HepG2 (cell line): ENCODE measurements at regions not wholly inside any gene's neighbourhood (a gene's known extent, or its start where the extent isn't known, plus 50 kb on each side); places are given as distances from the start of the nearest gene placed in this dataset.

Source experiments
- ATAC-seq: fragments of 200-7000 bp; cut with Tn5 transposase; 3 replicates; pipeline ENCODE4 v1.9.1; 2020; ENCODE audit warnings: mild to moderate bottlenecking, moderate library complexity
- BruUV-seq: library from RNA; stranded (reverse); fragments of 400-500 nt; replicated peaks from 2 replicates; lab custom pipeline; 2021; lab: Mats Ljungman, UMichigan
- CTCF ChIA-PET: fragments of 300-600 bp; formaldehyde crosslinking; extraction: SDS; loops from one replicate; lab custom pipeline; 2021; ENCODE audit warnings: low total read pairs, inconsistent platforms, low intra/inter-chr PET ratio; lab: Yijun Ruan, JAX
- POLR2A ChIA-PET: fragments of 350-600 bp; sonication (Branson Sonifier 250); formaldehyde crosslinking; loops from one replicate; lab custom pipeline; 2020; ENCODE audit warnings: antibody characterized with exemption, inconsistent platforms; lab: Yijun Ruan, JAX
- DNase-seq: peaks from one replicate; pipeline ENCODE4 v3.0.0-alpha.2; 2015; ENCODE audit warnings: low spot score
- FAIRE-seq: peaks from 3 replicates; lab custom pipeline; 2011; peaks lifted over from hg19 to GRCh38; lab: Jason Lieb, UNC
- H2AFZ ChIP-seq: one replicate; pipeline ENCODE4 v1.6.1; 2011; ENCODE audit warnings: low read length, inconsistent platforms
- H3K27ac ChIP-seq: fragments of 300-600 bp; 3 replicates; pipeline ENCODE4 v1.8.0; 2011; ENCODE audit warnings: mixed run types, mild to moderate bottlenecking, mixed read lengths, low read length, inconsistent platforms; ENCODE audit not compliant: insufficient read depth; ENCODE audit errors: extremely low read length
- H3K27me3 ChIP-seq, 2 experiments: fragments of 200-600 bp in 1 of 2; 2 replicates in 1 of 2; 3 replicates in 1 of 2; pipeline versions ENCODE4 v1.6.0 to v1.8.0; 2011; ENCODE audit warnings: low read length in 2 of 2, mild to moderate bottlenecking in 2 of 2, moderate library complexity in 2 of 2, inconsistent platforms in 1 of 2; ENCODE audit not compliant: insufficient read depth in 2 of 2, control insufficient read depth in 1 of 2
- H3K36me3 ChIP-seq, 2 experiments: fragments of 200-600 bp in 1 of 2; replicated peaks in 1 of 2; 2 replicates in 1 of 2; 3 replicates in 1 of 2; pipeline versions ENCODE4 v1.5.1 to v1.8.0; 2011; ENCODE audit warnings: low read length in 2 of 2, inconsistent platforms in 1 of 2; ENCODE audit not compliant: insufficient read depth in 2 of 2, control insufficient read depth in 1 of 2
- H3K4me1 ChIP-seq: 2 replicates; pipeline ENCODE4 v1.5.1; 2012; ENCODE audit warnings: low read length, inconsistent platforms; ENCODE audit not compliant: insufficient read depth
- H3K4me2 ChIP-seq: 2 replicates; pipeline ENCODE4 v1.6.0; 2011; ENCODE audit warnings: low read depth, low read length, inconsistent platforms
- H3K4me3 ChIP-seq, 3 experiments: fragments of 200-600 bp in 1 of 3; sonication (generic), shearing (Covaris generic) in 1 of 3; replicated peaks in 1 of 3; 2 replicates each; pipeline ENCODE4 v1.5.1; 2011 to 2016; ENCODE audit warnings: low read length in 3 of 3, inconsistent platforms in 2 of 3, low read depth in 2 of 3, mild to moderate bottlenecking in 2 of 3, control low read depth in 1 of 3, mixed read lengths in 1 of 3; ENCODE audit not compliant: insufficient read depth in 1 of 3
- H3K79me2 ChIP-seq: one replicate; pipeline ENCODE4 v1.6.1; 2011; ENCODE audit warnings: low read length, inconsistent platforms; ENCODE audit not compliant: insufficient read depth
- H3K9ac ChIP-seq: 2 replicates; pipeline ENCODE4 v1.6.0; 2011; ENCODE audit warnings: mild to moderate bottlenecking, low read depth, low read length, inconsistent platforms; ENCODE audit not compliant: insufficient read depth
- H3K9me3 ChIP-seq: 2 replicates; pipeline ENCODE4 v1.5.1; 2012; ENCODE audit warnings: mild to moderate bottlenecking, low read length
- H4K20me1 ChIP-seq: 2 replicates; pipeline ENCODE4 v1.6.0; 2011; ENCODE audit warnings: inconsistent platforms, mild to moderate bottlenecking, low read length, moderate library complexity; ENCODE audit not compliant: insufficient read depth
- CBFB ChIP-seq: sonication (generic); formaldehyde crosslinking; IDR thresholded peaks from 2 replicates; pipeline ENCODE4 v1.4.0; 2020; ENCODE audit warnings: missing genetic modification reagents
- FOSL1 ChIP-seq: sonication (generic); formaldehyde crosslinking; IDR thresholded peaks from 2 replicates; pipeline ENCODE4 v1.9.0; 2021; ENCODE audit warnings: missing genetic modification reagents, borderline replicate concordance
- KDM4B ChIP-seq: sonication (generic); formaldehyde crosslinking; IDR thresholded peaks from 2 replicates; pipeline ENCODE4 v1.4.0; 2020; ENCODE audit warnings: missing genetic modification reagents
- MED13 ChIP-seq: sonication (generic); formaldehyde crosslinking; IDR thresholded peaks from 2 replicates; pipeline ENCODE4 v1.5.0; 2020; ENCODE audit warnings: missing genetic modification reagents
- PHB2 ChIP-seq: fragments of 450-650 bp; IDR thresholded peaks from 2 replicates; pipeline ENCODE4 v1.6.1; 2018; ENCODE audit not compliant: partially characterized antibody
- RARG ChIP-seq: sonication (generic); formaldehyde crosslinking; IDR thresholded peaks from 2 replicates; pipeline ENCODE4 v1.4.0; 2020; ENCODE audit warnings: low read depth, mild to moderate bottlenecking, missing genetic modification reagents
- REPIN1 ChIP-seq: sonication (generic); formaldehyde crosslinking; IDR thresholded peaks from 2 replicates; pipeline ENCODE4 v1.8.0; 2022; ENCODE audit warnings: missing genetic modification reagents, low read depth, mild to moderate bottlenecking, borderline replicate concordance
- ZNF180 ChIP-seq: sonication (generic); formaldehyde crosslinking; IDR thresholded peaks from 2 replicates; pipeline ENCODE4 v1.4.0; 2020; ENCODE audit warnings: low read depth, missing genetic modification reagents, borderline replicate concordance
- ZNF761 ChIP-seq: sonication (generic); formaldehyde crosslinking; conservative IDR thresholded peaks from 2 replicates; pipeline ENCODE4 v1.4.0; 2020; ENCODE audit warnings: mild to moderate bottlenecking, missing genetic modification reagents
- ZNF879 ChIP-seq: sonication (generic); formaldehyde crosslinking; IDR thresholded peaks from 2 replicates; pipeline ENCODE4 v1.8.1; 2023; ENCODE audit warnings: missing genetic modification reagents
- whole genome bisulfite sequencing: methylation state at CpG from one replicate; pipeline ENCODE4 v1.1.6; 2017; ENCODE audit warnings: low lambda C conversion rate; 5-methylcytosine and 5-hydroxymethylcytosine counted together
- in situ Hi-C: cut with HindIII; loops from 2 replicates; pipeline ENCODE4 v1.10.0; 2017; ENCODE audit warnings: low pct_unique_long_range_greater_than_20kb; ENCODE audit not compliant: extremely low pct_ligation_motif_present
- intact Hi-C: fragments of 100-400 bp; cut with micrococcal nuclease; formaldehyde crosslinking; loops from one replicate; pipeline ENCODE4 v1.10.0; 2022; ENCODE audit not compliant: unreplicated experiment
- TF ChIP-seq, protein P1 (sequence below): sonication (generic); formaldehyde crosslinking; IDR thresholded peaks from 2 replicates; pipeline ENCODE4 v1.5.1; 2020; ENCODE audit warnings: mild to moderate bottlenecking, missing genetic modification reagents, borderline replicate concordance
- TF ChIP-seq, protein P2 (sequence below): sonication (generic); formaldehyde crosslinking; IDR thresholded peaks from 2 replicates; pipeline ENCODE4 v1.8.1; 2023; ENCODE audit warnings: mild to moderate bottlenecking, missing genetic modification reagents

DNA sequence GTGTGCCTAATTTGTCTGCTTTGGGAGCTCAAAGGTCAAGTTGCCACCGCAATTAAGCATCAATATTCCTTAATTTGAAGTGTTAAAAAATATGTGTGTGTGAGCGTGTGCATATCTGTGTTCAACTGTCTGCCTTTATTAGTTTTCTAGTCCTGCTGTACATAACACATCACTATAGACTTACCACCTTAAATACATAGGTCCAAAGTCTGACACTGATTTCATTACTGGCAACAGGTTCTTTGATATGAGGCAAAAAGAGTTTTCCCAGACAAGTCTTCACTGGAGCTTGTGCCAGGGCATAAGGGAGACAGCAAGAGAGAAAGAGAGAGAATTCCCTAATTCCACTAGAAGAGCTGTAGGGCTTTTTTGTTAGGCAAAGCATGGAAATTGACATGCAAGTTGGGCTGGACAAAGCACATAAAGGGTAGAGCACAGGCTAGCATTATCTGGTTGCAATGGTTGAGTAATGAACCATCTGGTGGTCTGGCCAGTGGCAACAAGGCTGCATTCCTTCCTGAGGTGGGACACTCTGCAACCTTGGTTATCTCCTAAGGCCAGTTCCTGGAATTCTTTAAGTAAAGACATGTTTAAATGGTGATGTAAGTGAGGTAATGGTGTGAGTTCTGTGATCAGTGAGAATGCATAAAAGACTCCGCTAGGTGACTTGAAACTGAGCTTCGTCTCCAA, 457.2 kb upstream of the ADAMTS5 start:
- H3K27ac ChIP-seq, result no peak overlapping the region
- CTCF ChIA-PET, result no interaction called here
- no peak for FAIRE-seq
- no peak for TF ChIP-seq ZNF879 (CRISPR knock-in tag)
- TF ChIP-seq MED13 (CRISPR knock-in tag), result no peak
- no peak for TF ChIP-seq RARG (CRISPR knock-in tag)
- TF ChIP-seq, protein P1, sequence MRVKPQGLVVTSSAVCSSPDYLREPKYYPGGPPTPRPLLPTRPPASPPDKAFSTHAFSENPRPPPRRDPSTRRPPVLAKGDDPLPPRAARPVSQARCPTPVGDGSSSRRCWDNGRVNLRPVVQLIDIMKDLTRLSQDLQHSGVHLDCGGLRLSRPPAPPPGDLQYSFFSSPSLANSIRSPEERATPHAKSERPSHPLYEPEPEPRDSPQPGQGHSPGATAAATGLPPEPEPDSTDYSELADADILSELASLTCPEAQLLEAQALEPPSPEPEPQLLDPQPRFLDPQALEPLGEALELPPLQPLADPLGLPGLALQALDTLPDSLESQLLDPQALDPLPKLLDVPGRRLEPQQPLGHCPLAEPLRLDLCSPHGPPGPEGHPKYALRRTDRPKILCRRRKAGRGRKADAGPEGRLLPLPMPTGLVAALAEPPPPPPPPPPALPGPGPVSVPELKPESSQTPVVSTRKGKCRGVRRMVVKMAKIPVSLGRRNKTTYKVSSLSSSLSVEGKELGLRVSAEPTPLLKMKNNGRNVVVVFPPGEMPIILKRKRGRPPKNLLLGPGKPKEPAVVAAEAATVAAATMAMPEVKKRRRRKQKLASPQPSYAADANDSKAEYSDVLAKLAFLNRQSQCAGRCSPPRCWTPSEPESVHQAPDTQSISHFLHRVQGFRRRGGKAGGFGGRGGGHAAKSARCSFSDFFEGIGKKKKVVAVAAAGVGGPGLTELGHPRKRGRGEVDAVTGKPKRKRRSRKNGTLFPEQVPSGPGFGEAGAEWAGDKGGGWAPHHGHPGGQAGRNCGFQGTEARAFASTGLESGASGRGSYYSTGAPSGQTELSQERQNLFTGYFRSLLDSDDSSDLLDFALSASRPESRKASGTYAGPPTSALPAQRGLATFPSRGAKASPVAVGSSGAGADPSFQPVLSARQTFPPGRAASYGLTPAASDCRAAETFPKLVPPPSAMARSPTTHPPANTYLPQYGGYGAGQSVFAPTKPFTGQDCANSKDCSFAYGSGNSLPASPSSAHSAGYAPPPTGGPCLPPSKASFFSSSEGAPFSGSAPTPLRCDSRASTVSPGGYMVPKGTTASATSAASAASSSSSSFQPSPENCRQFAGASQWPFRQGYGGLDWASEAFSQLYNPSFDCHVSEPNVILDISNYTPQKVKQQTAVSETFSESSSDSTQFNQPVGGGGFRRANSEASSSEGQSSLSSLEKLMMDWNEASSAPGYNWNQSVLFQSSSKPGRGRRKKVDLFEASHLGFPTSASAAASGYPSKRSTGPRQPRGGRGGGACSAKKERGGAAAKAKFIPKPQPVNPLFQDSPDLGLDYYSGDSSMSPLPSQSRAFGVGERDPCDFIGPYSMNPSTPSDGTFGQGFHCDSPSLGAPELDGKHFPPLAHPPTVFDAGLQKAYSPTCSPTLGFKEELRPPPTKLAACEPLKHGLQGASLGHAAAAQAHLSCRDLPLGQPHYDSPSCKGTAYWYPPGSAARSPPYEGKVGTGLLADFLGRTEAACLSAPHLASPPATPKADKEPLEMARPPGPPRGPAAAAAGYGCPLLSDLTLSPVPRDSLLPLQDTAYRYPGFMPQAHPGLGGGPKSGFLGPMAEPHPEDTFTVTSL (CRISPR knock-in tag), result no peak
- no peak for TF ChIP-seq CBFB (CRISPR knock-in tag)
- TF ChIP-seq ZNF180 (CRISPR knock-in tag), result no peak
- TF ChIP-seq ZNF761 (CRISPR knock-in tag), result no peak
- TF ChIP-seq FOSL1 (CRISPR knock-in tag), result no peak
- TF ChIP-seq PHB2, result no peak
- no peak for TF ChIP-seq REPIN1 (CRISPR knock-in tag)
- TF ChIP-seq KDM4B (CRISPR knock-in tag), result no peak
- TF ChIP-seq, protein P2, sequence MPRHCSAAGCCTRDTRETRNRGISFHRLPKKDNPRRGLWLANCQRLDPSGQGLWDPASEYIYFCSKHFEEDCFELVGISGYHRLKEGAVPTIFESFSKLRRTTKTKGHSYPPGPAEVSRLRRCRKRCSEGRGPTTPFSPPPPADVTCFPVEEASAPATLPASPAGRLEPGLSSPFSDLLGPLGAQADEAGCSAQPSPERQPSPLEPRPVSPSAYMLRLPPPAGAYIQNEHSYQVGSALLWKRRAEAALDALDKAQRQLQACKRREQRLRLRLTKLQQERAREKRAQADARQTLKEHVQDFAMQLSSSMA (CRISPR knock-in tag), result no peak
- TF ChIP-seq, all 625 proteins: peak for 0
- intact Hi-C loops, result no loop called here
- Histone ChIP-seq H3K27me3 (no peaks in the 10 kb centered on the region), H3K4me3 (no peak overlapping the region), H3K9me3 (peaks cover 90% of the 10 kb centered on the region), H3K4me2 (no peak overlapping the region), H2AFZ (no peak overlapping the region), H3K36me3 (no peaks in the 10 kb centered on the region), H3K4me1 (no peaks in the 10 kb centered on the region), H4K20me1 (no peaks in the 10 kb centered on the region), H3K79me2 (no peaks in the 10 kb centered on the region), H3K9ac (no peak overlapping the region)
- ATAC-seq, result no peak
- POLR2A ChIA-PET, result no interaction called here
- no TSS peak for BruUV-seq
- no peak for DNase-seq
- WGBS, result 5% methylated on average over 4 of the region's 4 CpGs
- in situ Hi-C loops, result no loop called here
